ENCODE measurements at regions not wholly inside any gene's neighbourhood (a gene's known extent, or its start where the extent isn't known, plus 50 kb on each side); places are given as distances from the start of the nearest gene placed in this dataset.

GRCh38 chr2:147396890-147397289 lies 447.9 kb upstream of the ACVR2A start:
- no peak for DNase-seq

GRCh38 chr2:147394179-147394790 lies 450.5 kb upstream of the ACVR2A start:
- no peak for DNase-seq

DNA sequence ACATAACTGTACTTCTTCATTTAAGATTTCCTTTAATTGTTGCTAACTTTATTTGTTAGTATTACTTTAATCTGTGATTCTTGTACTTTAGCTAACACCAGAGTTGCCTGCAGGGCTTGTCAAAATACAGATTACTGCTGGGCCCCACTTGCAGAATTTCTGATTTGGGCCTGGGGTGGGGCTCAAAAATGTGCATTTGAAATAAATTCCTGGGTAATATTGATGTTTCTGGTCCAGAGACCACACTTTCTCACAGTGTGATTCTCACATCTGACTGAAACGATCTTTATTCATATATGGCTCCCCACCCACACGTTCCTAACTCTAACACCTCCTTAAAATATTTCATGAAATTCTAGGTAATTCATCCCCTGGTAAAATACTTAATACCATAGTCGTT lies 452.6 kb upstream of the ACVR2A start:
- DNase-seq: no peak

DNA sequence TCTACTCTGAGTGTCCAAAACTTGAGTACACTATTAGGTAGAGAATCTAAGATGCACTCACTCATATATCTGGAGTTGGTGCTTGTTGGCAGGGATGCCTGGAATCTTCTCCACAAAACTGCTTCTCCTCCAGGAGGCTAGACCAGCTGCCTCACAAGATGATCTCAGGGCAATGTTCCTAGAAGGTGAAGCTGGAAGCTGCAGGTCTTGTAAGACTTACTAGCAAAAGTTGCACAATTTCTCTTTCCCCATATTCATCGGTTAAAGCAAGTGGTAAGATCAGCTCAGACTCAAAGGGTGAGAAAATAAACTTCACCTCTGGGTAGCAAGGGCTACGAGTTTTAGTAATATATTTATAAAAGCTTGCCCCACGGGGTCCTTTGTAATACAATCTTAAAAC lies 454.4 kb upstream of the ACVR2A start:
- DNase-seq: no peak

- DNase-seq: no peak
These were observed 455.6 kb upstream of the ACVR2A start for GRCh38 chr2:147389218-147389617.

- no peak for DNase-seq
These were observed 456.6 kb upstream of the ACVR2A start for GRCh38 chr2:147388217-147388616.

- DNase-seq: no peak
These were observed 458.5 kb upstream of the ACVR2A start for GRCh38 chr2:147386284-147386683.

DNA sequence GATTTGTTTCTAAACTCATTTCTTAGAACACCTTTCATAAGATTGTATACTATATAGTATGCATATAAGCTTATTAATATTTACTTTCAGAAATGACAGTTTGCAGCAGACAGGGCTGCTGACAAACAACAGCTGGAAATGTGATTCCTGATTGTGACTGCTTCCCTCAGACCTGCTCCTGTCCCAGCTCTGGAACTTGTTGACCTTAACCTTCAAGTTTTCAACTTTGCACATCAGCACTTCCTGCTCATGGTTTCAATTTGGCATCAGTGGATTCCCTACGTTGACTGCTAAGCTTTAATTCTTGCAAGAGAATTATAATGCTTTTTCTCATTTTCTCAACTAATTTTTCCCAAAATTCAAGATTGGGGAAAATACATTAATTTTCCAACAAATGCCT lies 459.2 kb upstream of the ACVR2A start:
- DNase-seq: no peak

DNA sequence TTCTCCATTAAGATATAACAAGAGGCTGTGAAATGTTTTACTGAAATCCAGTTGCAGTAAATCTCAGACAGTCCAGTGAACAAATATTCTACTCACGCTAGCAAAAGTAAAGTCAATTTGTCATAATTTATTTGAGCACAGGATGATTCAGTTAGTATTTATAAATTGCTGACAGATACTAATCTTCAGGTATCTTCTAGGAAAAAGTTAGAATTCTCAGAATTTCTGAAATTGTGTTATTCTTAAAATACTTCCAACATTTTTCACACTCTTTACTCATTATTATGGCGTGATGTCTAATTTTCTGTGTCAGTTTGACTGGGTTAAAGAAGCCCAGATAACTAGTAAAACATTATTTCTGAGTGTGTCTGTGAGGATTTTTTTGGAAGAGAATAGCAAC lies 460.2 kb upstream of the ACVR2A start:
- DNase-seq: no peak

DNA sequence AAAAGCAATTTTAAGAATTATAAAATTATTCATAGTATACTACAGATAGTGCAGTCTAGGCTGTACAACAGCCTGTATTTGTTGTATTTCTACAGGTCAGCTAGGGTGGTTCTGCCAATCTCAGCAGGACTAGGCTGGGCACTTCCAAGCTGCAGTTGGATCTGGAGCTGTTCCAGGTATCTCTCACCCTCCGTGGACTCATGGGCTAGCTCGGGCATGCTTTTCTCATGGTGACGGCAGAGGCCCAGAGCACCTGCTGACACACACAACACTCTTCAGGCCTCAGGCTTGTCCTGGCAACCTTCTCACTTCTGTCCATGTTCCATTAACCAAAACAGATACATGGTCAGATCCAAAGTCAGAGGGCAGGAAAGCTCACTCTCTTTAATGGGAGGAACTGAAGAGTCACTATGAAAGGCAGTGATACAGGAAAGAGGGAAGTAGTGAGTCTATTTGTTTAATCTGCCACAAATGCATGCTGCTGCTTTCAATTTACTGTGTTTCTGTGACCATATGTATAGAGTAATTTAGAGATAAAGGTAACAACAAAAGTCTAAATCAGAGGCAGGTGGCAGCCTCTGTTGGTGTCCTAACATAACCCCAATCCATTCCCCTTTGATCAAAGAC lies 462.4 kb upstream of the ACVR2A start:
- peak; percentile 43 to 83 (median 49) for DNase-seq

DNA sequence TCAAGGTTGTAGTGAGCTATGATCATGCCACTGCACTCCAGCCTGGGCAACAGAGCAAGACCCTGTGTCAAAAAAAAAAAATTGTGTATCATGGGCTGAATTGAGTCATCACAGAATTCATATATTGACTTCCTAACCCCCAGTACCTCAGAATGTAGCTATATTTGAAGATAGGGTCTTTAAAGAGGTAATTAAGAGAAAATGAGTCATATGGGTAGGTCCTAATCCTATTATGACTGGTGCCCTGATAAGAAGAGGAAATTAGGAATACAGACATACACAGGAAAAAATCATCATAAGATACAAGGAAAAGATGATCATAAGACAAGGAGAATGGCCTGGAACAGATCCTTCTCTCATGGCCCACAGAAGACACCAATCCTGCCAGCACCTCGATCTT lies 466.4 kb upstream of the ACVR2A start:
- no peak for DNase-seq

DNA sequence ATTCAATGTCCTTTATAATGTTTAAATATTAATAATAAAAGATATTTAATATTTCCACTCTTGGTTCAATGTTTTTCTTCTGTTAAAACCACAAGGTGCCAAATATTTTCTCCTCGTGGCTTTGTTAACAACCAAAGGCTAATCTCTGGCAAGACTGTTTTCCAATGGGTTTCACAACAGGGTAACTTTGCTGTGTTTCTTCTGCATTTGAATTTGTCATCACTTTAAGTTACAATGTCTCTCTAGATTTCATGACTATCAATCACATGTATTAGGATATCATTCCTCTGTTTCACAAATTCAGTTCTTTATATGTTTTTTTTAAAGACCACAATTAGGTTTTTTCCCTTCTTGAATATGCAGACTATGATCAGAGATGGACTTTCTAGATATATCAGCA lies 469.8 kb upstream of the ACVR2A start:
- no peak for DNase-seq

- DNase-seq: no peak
These were observed 470.4 kb upstream of the ACVR2A start for GRCh38 chr2:147374423-147374811.

GRCh38 chr2:147373800-147374422 lies 470.9 kb upstream of the ACVR2A start:
- DNase-seq: no peak

DNA sequence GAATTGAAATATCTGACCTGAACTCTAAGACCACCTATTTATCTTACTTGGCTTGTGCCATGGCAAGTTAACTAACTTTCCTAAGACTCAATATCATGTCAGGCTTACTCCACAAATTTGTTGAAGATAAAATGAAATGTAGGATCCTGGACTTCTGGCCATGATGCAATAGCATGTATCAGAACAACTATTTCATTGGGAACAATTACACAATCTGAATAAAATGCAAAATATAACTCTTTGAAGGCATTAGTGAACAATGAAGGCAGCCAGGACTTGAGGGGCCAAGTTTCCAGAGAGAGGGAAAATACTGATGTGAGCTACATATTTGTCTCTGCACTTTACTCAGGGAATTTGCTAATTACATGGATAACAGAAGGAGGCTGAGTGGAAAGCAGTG lies 476.5 kb upstream of the ACVR2A start:
- DNase-seq: no peak

- no peak for DNase-seq
These were observed 478.6 kb upstream of the ACVR2A start for GRCh38 chr2:147366279-147366678.

GRCh38 chr2:147365622-147366021 lies 479.2 kb upstream of the ACVR2A start:
- no peak for DNase-seq

GRCh38 chr2:147364597-147364996 lies 480.2 kb upstream of the ACVR2A start:
- peak in 2 of 3 experiments; percentile 16 to 73 for DNase-seq

GRCh38 chr2:147363181-147363580 lies 481.6 kb upstream of the ACVR2A start:
- no peak for DNase-seq

DNA sequence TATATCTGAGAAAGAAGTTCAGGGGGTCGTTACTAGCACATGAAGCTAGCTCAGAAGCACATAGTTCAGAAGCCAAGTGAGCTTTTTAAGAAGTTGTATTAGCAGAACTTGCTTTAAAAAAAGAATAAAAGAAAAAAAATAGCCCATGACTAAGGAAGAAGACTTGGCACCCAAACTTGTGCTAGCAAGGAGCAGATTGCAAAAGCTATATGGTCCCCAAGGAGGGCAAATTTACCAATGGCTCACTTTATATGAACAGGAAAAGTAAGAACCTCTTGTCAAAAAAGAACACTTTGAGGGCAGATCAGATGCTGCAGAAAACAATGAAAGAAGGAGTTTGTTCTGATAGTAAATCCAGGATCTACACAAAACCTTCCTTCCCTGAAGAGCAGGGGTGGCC lies 486.5 kb upstream of the ACVR2A start:
- no peak for DNase-seq

DNA sequence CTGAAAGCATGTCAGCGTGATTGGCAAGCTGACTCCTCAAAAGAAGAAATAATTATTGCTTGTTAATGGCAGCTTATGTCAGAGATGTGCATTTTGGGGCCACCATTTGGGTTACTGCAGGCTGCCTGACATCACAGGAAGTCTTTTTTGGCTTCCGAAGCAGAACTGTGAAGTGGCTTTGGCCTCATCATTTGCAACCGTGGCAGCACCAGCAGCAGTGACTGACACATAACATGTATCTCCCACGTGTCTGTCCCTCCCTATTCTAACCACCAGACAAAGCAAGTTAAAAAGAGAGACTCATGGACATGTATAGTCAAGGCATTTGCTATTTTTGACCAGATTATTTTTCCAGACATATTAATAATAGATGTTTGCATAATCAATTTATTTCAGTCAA lies 488.7 kb upstream of the ACVR2A start:
- DNase-seq: no peak

- DNase-seq: no peak
These were observed 489.1 kb upstream of the ACVR2A start for GRCh38 chr2:147355706-147356105.

- DNase-seq: no peak
These were observed 491.8 kb upstream of the ACVR2A start for GRCh38 chr2:147353072-147353381.

GRCh38 chr2:147352264-147353071 lies 492.4 kb upstream of the ACVR2A start:
- peak; percentile 36 to 80 (median 78) for DNase-seq
